Esophagus squamous epithelium (tissue), 5 donors: ENCODE measurements at regions not wholly inside any gene's neighbourhood (a gene's known extent, or its start where the extent isn't known, plus 50 kb on each side); places are given as distances from the start of the nearest gene placed in this dataset.

Source experiments
- DNase-seq: peaks from one replicate; lab custom pipeline; 2025; lab: John Stamatoyannopoulos, UW
- H3K27ac ChIP-seq, 4 donors: fragments of 200-600 bp; sonication (generic); one replicate each; pipeline ENCODE4 v1.5.1; 2016 to 2019; ENCODE audit warnings: mild to moderate bottlenecking in 1 of 4
- H3K27me3 ChIP-seq, 4 donors: fragments of 200-600 bp; sonication (generic); 1 replicate in 3 of 4; 2 replicates in 1 of 4; pipeline versions ENCODE4 v1.5.1 to v1.6.0; 2017 to 2021; ENCODE audit warnings: antibody characterized with exemption in 1 of 4
- H3K36me3 ChIP-seq, 3 donors: fragments of 200-600 bp; sonication (generic); one replicate each; pipeline ENCODE4 v1.5.1; 2016 to 2019
- H3K4me1 ChIP-seq, 3 donors: fragments of 200-600 bp; sonication (generic); one replicate each; pipeline ENCODE4 v1.5.1; 2017 to 2019
- H3K4me3 ChIP-seq, 4 donors: fragments of 200-600 bp; sonication (generic); 1 replicate in 3 of 4; 2 replicates in 1 of 4; pipeline ENCODE4 v1.5.1; 2016 to 2019; ENCODE audit warnings: mild to moderate bottlenecking in 2 of 4, moderate library complexity in 1 of 4
- H3K9me3 ChIP-seq, 3 donors: fragments of 200-600 bp; sonication (generic); one replicate each; pipeline ENCODE4 v1.5.1; 2016 to 2019
- POLR2A ChIP-seq, 4 donors: fragments of 450-650 bp; IDR thresholded peaks; one replicate each; pipeline ENCODE4 v1.6.1; 2017; ENCODE audit warnings: antibody characterized with exemption in 4 of 4, mild to moderate bottlenecking in 4 of 4, moderate library complexity in 3 of 4
- WGBS, 2 donors: methylation state at CpG; one replicate each; pipeline ENCODE4 v1.1.5; 2018; 5-methylcytosine and 5-hydroxymethylcytosine counted together
- intact Hi-C: fragments of 100-400 bp; cut with DNase I; formaldehyde crosslinking; loops from one replicate; pipeline ENCODE4 v1.15.0; 2022
- TF ChIP-seq, protein P1 (sequence below), 6 experiments: fragments of 450-650 bp in 4 of 6; fragments of 200-600 bp in 2 of 6; sonication (generic) in 2 of 6; IDR thresholded peaks; one replicate each; pipeline ENCODE4 v1.5.1; 2016 to 2019; ENCODE audit warnings: antibody characterized with exemption in 6 of 6, mild to moderate bottlenecking in 4 of 6, moderate library complexity in 4 of 6
- donor health status: DM: yes; HTN: yes; CAD: no.

DNA sequence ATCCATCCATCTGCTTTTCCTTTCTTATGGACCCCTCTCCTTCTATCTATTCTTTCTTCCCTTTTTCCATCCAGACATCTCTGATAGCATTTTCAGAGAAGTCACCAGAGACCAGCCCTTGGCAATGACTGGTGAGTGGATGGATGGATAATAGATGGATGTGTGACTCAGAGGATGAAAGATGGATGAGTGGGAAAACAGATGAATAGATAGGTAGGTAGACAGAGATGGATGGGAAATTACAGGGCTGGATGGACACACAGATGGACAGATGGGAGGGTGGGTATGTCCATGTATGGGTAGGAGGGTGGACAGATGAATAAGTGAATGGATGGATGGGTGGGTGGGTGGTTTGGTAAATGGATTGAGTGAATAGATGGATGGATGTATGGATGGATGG, 101.0 kb downstream of the LITAF start:
- intact Hi-C loops = no loop called here
- Histone ChIP-seq H3K4me3 (no peak overlapping the region), H3K4me1 (peaks cover 0 to 11% (median 0%) of the 10 kb centered on the region in 3 donors), H3K9me3 (peaks cover 0 to 9% (median 0%) of the 10 kb centered on the region in 3 donors), H3K36me3 (no peaks in the 10 kb centered on the region), H3K27me3 (no peaks in the 10 kb centered on the region), H3K27ac (no peak overlapping the region)
- DNase-seq = no peak
- TF ChIP-seq, protein P1, sequence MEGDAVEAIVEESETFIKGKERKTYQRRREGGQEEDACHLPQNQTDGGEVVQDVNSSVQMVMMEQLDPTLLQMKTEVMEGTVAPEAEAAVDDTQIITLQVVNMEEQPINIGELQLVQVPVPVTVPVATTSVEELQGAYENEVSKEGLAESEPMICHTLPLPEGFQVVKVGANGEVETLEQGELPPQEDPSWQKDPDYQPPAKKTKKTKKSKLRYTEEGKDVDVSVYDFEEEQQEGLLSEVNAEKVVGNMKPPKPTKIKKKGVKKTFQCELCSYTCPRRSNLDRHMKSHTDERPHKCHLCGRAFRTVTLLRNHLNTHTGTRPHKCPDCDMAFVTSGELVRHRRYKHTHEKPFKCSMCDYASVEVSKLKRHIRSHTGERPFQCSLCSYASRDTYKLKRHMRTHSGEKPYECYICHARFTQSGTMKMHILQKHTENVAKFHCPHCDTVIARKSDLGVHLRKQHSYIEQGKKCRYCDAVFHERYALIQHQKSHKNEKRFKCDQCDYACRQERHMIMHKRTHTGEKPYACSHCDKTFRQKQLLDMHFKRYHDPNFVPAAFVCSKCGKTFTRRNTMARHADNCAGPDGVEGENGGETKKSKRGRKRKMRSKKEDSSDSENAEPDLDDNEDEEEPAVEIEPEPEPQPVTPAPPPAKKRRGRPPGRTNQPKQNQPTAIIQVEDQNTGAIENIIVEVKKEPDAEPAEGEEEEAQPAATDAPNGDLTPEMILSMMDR (IDR thresholded peaks at IDR 0.05) = no peak
- no peak for TF ChIP-seq POLR2A (IDR thresholded peaks at IDR 0.05)

DNA sequence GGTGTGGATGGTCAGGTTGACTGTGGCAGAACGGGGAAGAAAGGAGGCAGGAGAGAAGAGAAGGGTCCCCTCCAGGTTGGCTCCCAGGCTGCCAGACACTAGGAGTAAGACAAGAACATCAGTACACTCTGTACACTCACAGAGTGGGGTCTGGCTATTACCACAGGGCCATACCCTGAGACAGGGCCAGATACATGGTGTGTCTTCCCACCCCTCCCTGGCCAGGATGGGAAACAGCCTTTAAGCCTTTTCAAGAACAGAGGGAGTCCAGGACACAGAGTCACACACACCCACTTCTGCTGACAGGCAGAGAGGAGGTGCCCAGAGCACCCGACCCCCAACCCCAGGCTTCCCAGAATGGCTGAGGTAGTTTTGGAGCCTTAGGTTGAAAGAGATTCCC, 99.4 kb downstream of the LITAF start:
- H3K27ac ChIP-seq = no peak overlapping the region
- WGBS, 2 donors = 70 to 88% methylated on average over 2 of the region's 2 CpGs
- H3K4me3 ChIP-seq = no peak overlapping the region
- TF ChIP-seq POLR2A (IDR thresholded peaks at IDR 0.05) = no peak
- TF ChIP-seq, protein P1 (IDR thresholded peaks at IDR 0.05) = no peak
- no peaks in the 10 kb centered on the region for H3K36me3 ChIP-seq
- no peaks in the 10 kb centered on the region for H3K27me3 ChIP-seq
- H3K9me3 ChIP-seq = peaks cover 0 to 12% (median 0%) of the 10 kb centered on the region in 3 donors
- DNase-seq = no peak
- H3K4me1 ChIP-seq = peaks cover 0 to 11% (median 0%) of the 10 kb centered on the region in 3 donors
- intact Hi-C loops = no loop called here

DNA sequence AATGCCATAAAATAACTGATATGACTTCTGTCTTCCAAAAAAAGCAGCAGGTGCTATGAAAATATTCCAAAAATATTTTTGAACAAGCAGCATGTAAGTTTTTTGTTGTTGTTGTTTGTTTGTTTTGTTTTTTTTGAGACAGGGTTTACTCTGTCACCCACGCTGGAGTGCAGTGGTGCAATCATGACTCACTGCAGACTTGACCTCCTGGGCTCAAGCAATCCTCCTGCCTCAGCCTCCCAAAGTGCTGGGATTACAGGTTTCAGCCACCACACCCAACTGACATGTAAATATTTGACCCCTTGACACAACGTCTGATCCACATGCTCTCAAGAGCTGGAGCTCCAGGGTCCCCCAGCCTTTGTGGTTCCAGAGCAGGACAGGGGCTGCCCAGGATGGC, 98.4 kb downstream of the LITAF start:
- H3K27me3 ChIP-seq = no peaks in the 10 kb centered on the region
- H3K4me3 ChIP-seq = no peak overlapping the region
- 34 to 44% methylated on average over 2 of the region's 2 CpGs for WGBS, 2 donors
- intact Hi-C loops = no loop called here
- H3K9me3 ChIP-seq = peaks cover 0 to 9% (median 0%) of the 10 kb centered on the region in 3 donors
- no peaks in the 10 kb centered on the region for H3K36me3 ChIP-seq
- TF ChIP-seq, protein P1 (IDR thresholded peaks at IDR 0.05) = no peak
- TF ChIP-seq POLR2A (IDR thresholded peaks at IDR 0.05) = no peak
- no peak for DNase-seq
- peaks cover 0 to 11% (median 0%) of the 10 kb centered on the region in 3 donors for H3K4me1 ChIP-seq
- no peak overlapping the region for H3K27ac ChIP-seq

DNA sequence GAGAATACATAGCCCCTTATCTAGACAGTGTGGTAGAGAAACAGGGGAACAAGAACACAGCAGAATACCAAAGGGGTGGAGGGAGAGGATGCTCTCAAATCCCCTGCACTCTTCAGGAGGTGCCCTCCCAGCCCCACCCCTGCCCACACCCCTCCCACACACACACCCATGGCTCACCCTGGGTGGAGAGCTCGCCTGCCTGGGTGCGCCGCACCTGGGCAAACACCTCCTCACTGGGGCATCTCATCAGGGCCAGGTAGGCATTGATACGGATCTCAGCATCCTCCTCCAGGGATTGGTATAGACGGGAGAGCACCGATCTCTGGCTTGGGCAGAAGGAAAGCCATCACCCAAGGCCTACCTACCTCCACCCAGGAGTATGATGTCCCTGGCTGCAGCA, 95.2 kb downstream of the LITAF start:
- H3K27ac ChIP-seq = no peak overlapping the region
- 90% methylated on average over 6 of the region's 6 CpGs; no CpG with 5 or more reads in 1 of the 2 donors for WGBS, 2 donors

DNA sequence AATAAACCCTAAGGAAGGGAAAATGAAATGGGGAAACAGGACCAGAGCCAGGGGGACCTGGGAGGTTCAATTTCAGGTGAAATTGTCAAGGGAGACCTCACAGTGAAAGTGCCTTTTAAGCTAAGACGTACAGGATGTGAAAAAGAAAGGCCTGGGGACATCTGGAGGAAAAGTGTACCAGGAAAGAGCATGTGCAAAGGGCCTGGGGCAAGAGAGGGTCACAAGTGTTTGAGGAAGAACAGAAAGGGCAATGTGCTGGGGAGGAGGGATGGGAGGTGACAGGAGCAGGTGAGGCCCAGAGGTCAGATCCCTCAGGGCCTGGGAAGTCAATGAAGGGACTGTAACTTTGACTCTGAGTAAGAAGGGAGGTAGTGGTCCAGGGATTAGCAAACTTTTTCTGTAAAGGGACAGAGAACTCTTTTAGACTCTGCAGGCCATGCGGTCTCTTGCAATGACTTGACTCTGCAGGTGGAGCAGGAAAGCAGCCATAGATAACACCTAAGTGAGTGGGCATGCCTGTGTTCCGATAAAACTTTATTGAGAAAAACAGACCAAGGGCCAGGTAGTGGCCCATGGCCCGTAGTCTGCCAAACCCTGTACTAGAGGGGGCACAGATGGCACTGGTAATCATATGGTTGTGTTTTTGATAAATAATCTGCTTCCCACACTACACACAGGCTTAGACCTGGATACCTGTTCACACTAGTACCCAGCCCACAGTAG, 93.8 kb downstream of the LITAF start:
- no peaks in the 10 kb centered on the region for H3K36me3 ChIP-seq
- peak overlapping the region in 1 of 4 donors; percentile 34 for H3K27ac ChIP-seq
- intact Hi-C loops = no loop called here
- H3K27me3 ChIP-seq = no peaks in the 10 kb centered on the region
- TF ChIP-seq POLR2A (IDR thresholded peaks at IDR 0.05) = no peak
- 90% methylated on average over 4 of the region's 4 CpGs for WGBS, 2 donors
- H3K4me1 ChIP-seq = peaks cover 10 to 49% (median 30%) of the 10 kb centered on the region in 3 donors
- no peak overlapping the region for H3K4me3 ChIP-seq
- DNase-seq = no peak
- peaks cover 0 to 8% (median 0%) of the 10 kb centered on the region in 3 donors for H3K9me3 ChIP-seq

More for the DNA sequence above, 95.2 kb downstream of the LITAF start:
- intact Hi-C loops = no loop called here
- Histone ChIP-seq H3K36me3 (no peaks in the 10 kb centered on the region), H3K4me3 (no peak overlapping the region), H3K9me3 (peaks cover 0 to 8% (median 0%) of the 10 kb centered on the region in 3 donors), H3K4me1 (peaks cover 2 to 35% (median 16%) of the 10 kb centered on the region in 3 donors), H3K27me3 (no peaks in the 10 kb centered on the region)
- no peak for TF ChIP-seq POLR2A (IDR thresholded peaks at IDR 0.05)
- TF ChIP-seq, protein P1 (IDR thresholded peaks at IDR 0.05) = no peak
- no peak for DNase-seq
